Lung (tissue), 11 donors: ENCODE measurements at regions not wholly inside any gene's neighbourhood (a gene's known extent, or its start where the extent isn't known, plus 50 kb on each side); places are given as distances from the start of the nearest gene placed in this dataset.

Experiments used
- ATAC-seq: fragments of 200-7000 bp; cut with Tn5 transposase; one replicate; pipeline ENCODE4 v1.9.1; 2020; ENCODE audit warnings: moderate number of reproducible peaks; ENCODE audit not compliant: insufficient read depth, low FRiP score
- DNase-seq, 3 donors: peaks; one replicate each; pipeline ENCODE4 v3.0.0-alpha.2; 2013 to 2017
- H3K27ac ChIP-seq, 2 donors: one replicate each; pipeline ENCODE4 v1.5.1; 2013; ENCODE audit warnings: mild to moderate bottlenecking in 2 of 2, moderate library complexity in 2 of 2, control low read depth in 1 of 2, inconsistent platforms in 1 of 2, low read depth in 1 of 2, low read length in 1 of 2
- H3K27me3 ChIP-seq, 3 donors: one replicate each; pipeline ENCODE4 v1.5.1; 2013; ENCODE audit warnings: low read length in 2 of 3; ENCODE audit not compliant: control insufficient read depth in 3 of 3, insufficient read depth in 3 of 3
- H3K36me3 ChIP-seq, 4 donors: one replicate each; pipeline ENCODE4 v1.5.1; 2013; ENCODE audit warnings: low read length in 4 of 4, mild to moderate bottlenecking in 1 of 4, moderate library complexity in 1 of 4; ENCODE audit not compliant: control insufficient read depth in 4 of 4, insufficient read depth in 4 of 4
- H3K4me1 ChIP-seq, 5 donors: one replicate each; pipeline ENCODE4 v1.5.1; 2013; ENCODE audit warnings: low read length in 5 of 5, mild to moderate bottlenecking in 2 of 5, moderate library complexity in 1 of 5; ENCODE audit not compliant: control insufficient read depth in 5 of 5, insufficient read depth in 5 of 5
- H3K4me3 ChIP-seq: one replicate; pipeline ENCODE4 v1.5.1; 2013; ENCODE audit warnings: mild to moderate bottlenecking, control low read depth, moderate library complexity
- H3K9ac ChIP-seq, 2 donors: one replicate each; pipeline ENCODE4 v1.5.1; 2013; ENCODE audit warnings: low read length in 2 of 2, control low read depth in 1 of 2; ENCODE audit not compliant: insufficient read depth in 1 of 2
- H3K9me3 ChIP-seq, 4 donors: one replicate each; pipeline ENCODE4 v1.5.1; 2013; ENCODE audit warnings: low read length in 3 of 4, mild to moderate bottlenecking in 1 of 4, moderate library complexity in 1 of 4; ENCODE audit not compliant: control insufficient read depth in 4 of 4, insufficient read depth in 3 of 4
- CTCF ChIP-seq: IDR thresholded peaks from 2 replicates; pipeline ENCODE4 v1.5.1; 2012; ENCODE audit warnings: mild to moderate bottlenecking; ENCODE audit errors: control extremely low read depth, extremely low read depth
- WGBS, 2 donors: extraction: QIAGEN DNeasy Blood & Tissue Kit; methylation state at CpG; one replicate each; pipeline ENCODE4 v1.1.7; 2013; 5-methylcytosine and 5-hydroxymethylcytosine counted together
- donor health status: control.
- donor health status: control.
- donor health status: Bipolar disorder and iron deficiency.
- donor health status: healthy.
- donor health status: DM: yes; HTN: yes; CAD: no.

- no peak overlapping the region for H3K27ac ChIP-seq
Measured at GRCh38 chr6:139544701-139545057, 170.2 kb upstream of the CITED2 start.

GRCh38 chr6:139542351-139542750 is 167.9 kb upstream of the CITED2 start:
- no peak for TF ChIP-seq CTCF
- Histone ChIP-seq H3K27me3 (no peaks in the 10 kb centered on the region), H3K9me3 (no peaks in the 10 kb centered on the region), H3K36me3 (no peaks in the 10 kb centered on the region), H3K4me3 (no peak overlapping the region), H3K9ac (no peak overlapping the region), H3K4me1 (peaks cover 0 to 27% (median 9%) of the 10 kb centered on the region in 5 donors), H3K27ac (no peak overlapping the region)
- ATAC-seq, result no peak
- whole genome bisulfite sequencing, 2 donors, result 96 to 97% methylated on average over 3 of the region's 3 CpGs
- no peak for DNase-seq

More at GRCh38 chr6:139544701-139545057, 170.2 kb upstream of the CITED2 start:
- Histone ChIP-seq H3K9me3 (no peaks in the 10 kb centered on the region), H3K4me3 (no peak overlapping the region), H3K9ac (no peak overlapping the region), H3K36me3 (no peaks in the 10 kb centered on the region), H3K4me1 (peaks cover 0 to 27% (median 9%) of the 10 kb centered on the region in 5 donors), H3K27me3 (no peaks in the 10 kb centered on the region)
- WGBS, 2 donors, result 80 to 88% methylated on average over 2 of the region's 2 CpGs
- DNase-seq (peak in 1 of 3 donors; percentile 38), ATAC-seq (no peak)
- TF ChIP-seq CTCF, result no peak

- ATAC-seq (no peak), DNase-seq (no peak)
- no peak overlapping the region for H3K4me3 ChIP-seq
- peaks cover 0 to 24% (median 9%) of the 10 kb centered on the region in 5 donors for H3K4me1 ChIP-seq
- H3K27me3 ChIP-seq, result no peaks in the 10 kb centered on the region
- H3K27ac ChIP-seq, result peak overlapping the region in 1 of 2 donors; percentile 44
- no peaks in the 10 kb centered on the region for H3K9me3 ChIP-seq
- H3K36me3 ChIP-seq, result no peaks in the 10 kb centered on the region
- no peak overlapping the region for H3K9ac ChIP-seq
- WGBS, 2 donors, result 62 to 82% methylated on average over 1 of the region's 1 CpG
- TF ChIP-seq CTCF, result no peak
Measured at GRCh38 chr6:139540894-139541293, 166.4 kb upstream of the CITED2 start.

GRCh38 chr6:139540276-139540675 is 165.8 kb upstream of the CITED2 start:
- no peak for TF ChIP-seq CTCF
- Histone ChIP-seq H3K27me3 (no peaks in the 10 kb centered on the region), H3K9me3 (no peaks in the 10 kb centered on the region), H3K27ac (peak overlapping the region in 1 of 2 donors; percentile 71), H3K36me3 (no peaks in the 10 kb centered on the region), H3K9ac (no peak overlapping the region), H3K4me1 (peaks cover 0 to 20% (median 4%) of the 10 kb centered on the region in 5 donors), H3K4me3 (no peak overlapping the region)
- peak in 2 of 3 donors; percentile 22 to 52 for DNase-seq
- no peak for ATAC-seq
- WGBS, 2 donors, result 12 to 15% methylated on average over 5 of the region's 5 CpGs
